ENCODE measurements at regions not wholly inside any gene's neighbourhood (a gene's known extent, or its start where the extent isn't known, plus 50 kb on each side); places are given as distances from the start of the nearest gene placed in this dataset.

- Histone ChIP-seq H3K27ac (no peak overlapping the region), H3K9me3 (no peaks in the 10 kb centered on the region), H3K36me3 (no peaks in the 10 kb centered on the region), H3K4me3 (no peak overlapping the region), H3K27me3 (peaks cover 0 to 54% of the 10 kb centered on the region in 2 donors), H3K4me1 (no peaks in the 10 kb centered on the region)
- no peak for TF ChIP-seq CTCF (IDR thresholded peaks at IDR 0.05)
- DNase-seq = no peak
- no peak for ATAC-seq
- intact Hi-C loops (cut with DNase I) = no loop called here
Observed at GRCh38 chr16:86896976-86897375, 318.6 kb downstream of the FOXL1 start.

- peaks cover 0 to 54% of the 10 kb centered on the region in 2 donors for H3K27me3 ChIP-seq
- intact Hi-C loops (cut with DNase I) = no loop called here
- no peak for TF ChIP-seq CTCF (IDR thresholded peaks at IDR 0.05)
- H3K36me3 ChIP-seq = no peaks in the 10 kb centered on the region
- H3K4me1 ChIP-seq = no peaks in the 10 kb centered on the region
- DNase-seq = no peak
- H3K9me3 ChIP-seq = no peaks in the 10 kb centered on the region
- no peak overlapping the region for H3K27ac ChIP-seq
- ATAC-seq = no peak
- H3K4me3 ChIP-seq = no peak overlapping the region
Observed at GRCh38 chr16:86897486-86897885, 319.1 kb downstream of the FOXL1 start.

GRCh38 chr16:86898386-86898785, 320.0 kb downstream of the FOXL1 start:
- intact Hi-C loops (cut with DNase I) = no loop called here
- no peaks in the 10 kb centered on the region for H3K36me3 ChIP-seq
- no peaks in the 10 kb centered on the region for H3K9me3 ChIP-seq

GRCh38 chr16:86899151-86899550, 320.8 kb downstream of the FOXL1 start:
- no peaks in the 10 kb centered on the region for H3K9me3 ChIP-seq
- no peak for DNase-seq

More at GRCh38 chr16:86898386-86898785, 320.0 kb downstream of the FOXL1 start:
- no peak overlapping the region for H3K4me3 ChIP-seq
- H3K4me1 ChIP-seq = no peaks in the 10 kb centered on the region
- H3K27me3 ChIP-seq = peaks cover 0 to 47% of the 10 kb centered on the region in 2 donors
- ATAC-seq = no peak
- H3K27ac ChIP-seq = no peak overlapping the region
- TF ChIP-seq CTCF (IDR thresholded peaks at IDR 0.05) = no peak
- no peak for DNase-seq

GRCh38 chr16:86899757-86900156, 321.4 kb downstream of the FOXL1 start:
- Histone ChIP-seq H3K9me3 (no peaks in the 10 kb centered on the region), H3K36me3 (no peaks in the 10 kb centered on the region), H3K4me3 (no peak overlapping the region), H3K27me3 (peaks cover 0 to 44% of the 10 kb centered on the region in 2 donors), H3K4me1 (no peaks in the 10 kb centered on the region), H3K27ac (no peak overlapping the region)
- ATAC-seq = no peak
- DNase-seq = no peak
- no peak for TF ChIP-seq CTCF (IDR thresholded peaks at IDR 0.05)
- intact Hi-C loops (cut with DNase I) = no loop called here

More at GRCh38 chr16:86899151-86899550, 320.8 kb downstream of the FOXL1 start:
- TF ChIP-seq CTCF (IDR thresholded peaks at IDR 0.05) = no peak
- intact Hi-C loops (cut with DNase I) = no loop called here
- Histone ChIP-seq H3K4me3 (no peak overlapping the region), H3K4me1 (no peaks in the 10 kb centered on the region), H3K27me3 (peaks cover 0 to 44% of the 10 kb centered on the region in 2 donors), H3K36me3 (no peaks in the 10 kb centered on the region), H3K27ac (no peak overlapping the region)
- no peak for ATAC-seq
